Limb (tissue), 2 donors: ENCODE measurements at regions not wholly inside any gene's neighbourhood (a gene's known extent, or its start where the extent isn't known, plus 50 kb on each side); places are given as distances from the start of the nearest gene placed in this dataset.

ENCODE experiments used
- DNase-seq, 2 donors: peaks; one replicate each; pipeline ENCODE4 v3.0.0-alpha.2; 2016; ENCODE audit errors: extremely low spot score in 2 of 2

DNA sequence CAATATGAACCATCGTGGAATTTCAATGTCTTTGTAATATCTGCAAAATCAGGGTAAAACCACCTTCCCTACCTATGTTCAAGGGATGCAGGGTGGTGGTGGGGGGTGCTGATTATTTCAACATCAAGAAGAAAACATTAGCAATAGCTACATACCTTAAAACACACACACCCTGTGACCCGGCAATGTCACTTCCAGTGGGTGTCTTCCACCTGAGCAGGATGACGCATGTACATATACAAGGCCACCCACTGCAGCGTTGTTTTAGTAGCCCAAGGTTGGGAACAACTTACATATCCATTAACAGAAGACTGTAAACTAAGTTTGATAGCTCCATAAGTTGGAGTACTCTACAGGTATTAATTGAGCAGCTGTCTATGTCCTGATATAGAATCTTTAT, 62.6 kb upstream of the SIRPG start:
- DNase-seq, result no peak

DNA sequence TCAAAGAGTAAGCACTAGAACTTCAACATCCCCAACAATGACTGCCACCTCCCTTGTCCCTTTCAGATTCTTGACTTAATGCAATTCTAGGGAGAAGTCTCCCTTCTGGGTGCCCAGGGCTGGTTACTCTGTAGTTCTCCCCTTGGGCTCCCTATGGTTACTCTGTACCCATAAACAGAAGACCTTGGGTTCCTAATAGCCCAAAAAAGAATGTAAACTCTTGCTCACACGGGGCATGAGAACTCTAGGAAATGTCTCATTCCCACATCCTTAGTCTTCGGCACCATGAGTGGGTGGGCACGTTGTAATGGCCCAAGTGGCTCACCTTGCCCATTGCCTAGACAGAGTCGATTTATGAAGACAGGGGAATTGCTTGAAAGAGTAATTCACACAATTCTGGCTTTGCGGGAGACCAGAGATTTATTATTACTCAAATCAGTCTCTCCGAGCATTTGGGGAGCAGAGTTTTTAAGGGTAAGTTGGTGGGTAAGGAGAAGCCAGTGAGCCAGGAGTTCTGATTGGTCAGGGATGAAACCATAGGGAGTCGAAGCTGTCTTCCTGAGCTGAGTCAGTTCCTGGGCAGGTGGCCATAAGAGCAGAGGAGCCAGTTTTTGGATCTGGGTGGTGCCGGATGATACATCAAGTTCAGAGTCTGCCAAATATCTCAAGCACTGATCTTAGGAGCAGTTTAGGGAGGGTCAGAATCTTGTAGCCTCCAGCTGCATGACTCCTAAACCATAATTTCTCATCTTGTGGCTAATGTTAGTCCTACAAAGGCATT, 61.2 kb upstream of the SIRPG start:
- DNase-seq, result peak in 1 of 2 donors; percentile 4

DNA sequence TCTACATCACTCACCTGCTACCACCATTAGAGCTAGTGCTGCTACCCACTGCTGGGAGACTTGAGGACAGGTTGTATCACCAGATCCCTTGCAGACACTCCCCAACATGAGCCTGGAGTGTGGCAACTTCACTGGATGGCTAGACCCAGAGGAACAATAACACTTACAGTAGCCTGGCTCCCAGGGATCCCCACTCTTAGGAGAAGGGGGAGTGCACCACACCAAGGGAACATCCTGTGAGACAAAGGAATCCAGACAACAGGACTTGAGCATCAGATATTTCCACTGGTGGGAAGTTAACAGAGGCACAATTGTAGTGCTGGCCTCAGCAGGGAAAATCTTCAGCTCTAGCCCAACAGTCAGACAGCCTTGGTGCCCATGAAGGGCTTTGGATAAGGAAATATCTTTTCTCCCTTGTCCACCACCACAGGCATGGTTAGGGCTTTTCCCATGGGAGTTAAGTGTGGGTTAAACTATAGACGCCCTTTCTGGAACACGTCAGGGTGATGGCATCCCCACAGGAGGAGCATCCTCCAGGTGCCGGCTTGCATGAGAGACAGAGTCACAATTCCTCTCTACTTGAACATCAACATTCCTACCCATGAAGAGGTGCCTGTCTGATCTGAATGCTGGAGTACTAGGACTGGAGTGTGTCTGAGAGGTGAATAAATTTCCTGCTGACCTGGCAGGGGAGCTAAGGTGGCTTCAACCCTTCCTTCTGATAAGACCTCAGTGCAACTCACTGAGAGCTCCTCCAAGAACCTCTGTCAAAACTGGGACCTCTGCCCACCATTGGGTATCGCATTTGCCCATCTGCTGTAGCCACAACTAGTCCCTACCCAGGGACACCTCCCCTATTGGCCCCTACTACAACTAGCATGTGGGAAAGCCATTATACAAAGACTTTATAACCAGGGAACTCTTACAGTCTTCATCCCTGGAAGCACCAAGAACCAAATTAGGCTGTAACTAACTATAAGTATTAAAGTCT, 55.4 kb upstream of the SIRPG start:
- no peak for DNase-seq

DNA sequence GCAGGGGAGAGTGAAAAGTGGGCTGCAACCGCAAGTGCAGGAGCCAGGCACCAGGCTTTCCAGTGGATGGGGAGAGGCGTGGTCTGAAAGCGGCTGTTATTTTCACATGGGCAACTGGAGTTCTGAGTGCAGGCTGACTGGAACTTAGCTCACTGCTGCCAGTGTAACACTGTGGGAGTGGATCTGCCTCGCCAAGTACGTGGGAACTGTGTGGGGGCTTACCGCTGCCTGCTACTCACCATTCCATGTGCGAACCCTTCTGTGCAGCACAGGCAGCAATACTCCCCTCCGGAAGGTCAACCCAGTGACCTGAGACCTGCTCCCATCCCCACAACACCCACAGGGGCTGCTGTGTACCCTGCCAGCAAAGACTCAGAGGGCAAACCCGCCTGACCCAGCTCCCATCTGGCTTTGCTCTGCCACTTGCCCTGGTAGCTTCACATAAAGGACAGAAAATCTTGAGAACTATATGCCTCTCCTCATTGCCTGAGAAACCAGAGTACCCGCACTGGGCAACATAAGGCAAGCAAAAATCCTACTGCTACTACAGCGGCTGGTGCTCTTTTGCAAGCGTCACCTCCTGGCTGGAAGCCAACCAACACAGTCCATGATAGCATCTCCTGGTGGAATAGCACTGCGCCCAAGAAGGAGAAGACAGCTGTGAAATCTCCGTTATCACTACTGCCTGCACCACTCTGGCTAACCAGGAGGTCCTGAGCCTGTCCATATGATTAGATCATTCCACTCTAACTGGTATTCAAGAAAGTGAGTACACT, 54.4 kb upstream of the SIRPG start:
- no peak for DNase-seq

DNA sequence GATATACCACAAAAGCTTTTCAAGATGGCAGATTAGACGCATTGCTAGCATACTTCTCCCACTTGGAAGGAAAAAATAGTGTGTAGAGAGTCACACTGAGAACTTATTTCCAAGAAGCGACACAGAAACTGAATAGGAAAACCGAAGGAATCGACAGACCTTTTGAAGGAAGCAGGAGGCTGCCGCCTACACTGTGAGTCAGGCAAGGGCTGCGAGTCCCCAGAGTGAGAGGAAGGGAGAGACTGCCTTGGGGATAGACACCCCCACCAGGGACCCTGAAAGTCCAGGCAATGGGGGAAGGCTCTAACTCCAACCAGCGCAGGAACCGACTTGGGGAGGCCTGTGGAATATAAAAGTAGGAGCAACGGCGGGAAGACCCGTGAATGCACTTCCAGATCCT, 53.7 kb upstream of the SIRPG start:
- no peak for DNase-seq

DNA sequence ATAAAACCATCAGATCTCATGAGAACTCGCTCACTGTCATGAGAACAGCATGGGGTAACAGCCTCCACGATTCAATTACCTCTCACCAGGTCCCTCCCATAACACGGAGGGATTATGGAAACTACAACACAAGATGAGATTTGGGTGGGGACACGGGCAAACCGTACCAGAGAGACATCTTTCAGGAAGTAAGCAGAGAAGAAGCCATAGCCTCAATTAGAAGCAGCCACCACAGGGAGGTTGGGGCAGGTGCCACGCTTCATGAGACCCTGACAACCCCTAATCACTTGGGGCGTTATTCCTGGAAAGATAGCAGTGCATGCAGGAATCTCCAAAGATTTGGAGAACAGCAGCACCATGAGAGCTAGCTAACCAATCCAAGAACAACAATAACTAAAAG, 52.9 kb upstream of the SIRPG start:
- DNase-seq, result no peak

DNA sequence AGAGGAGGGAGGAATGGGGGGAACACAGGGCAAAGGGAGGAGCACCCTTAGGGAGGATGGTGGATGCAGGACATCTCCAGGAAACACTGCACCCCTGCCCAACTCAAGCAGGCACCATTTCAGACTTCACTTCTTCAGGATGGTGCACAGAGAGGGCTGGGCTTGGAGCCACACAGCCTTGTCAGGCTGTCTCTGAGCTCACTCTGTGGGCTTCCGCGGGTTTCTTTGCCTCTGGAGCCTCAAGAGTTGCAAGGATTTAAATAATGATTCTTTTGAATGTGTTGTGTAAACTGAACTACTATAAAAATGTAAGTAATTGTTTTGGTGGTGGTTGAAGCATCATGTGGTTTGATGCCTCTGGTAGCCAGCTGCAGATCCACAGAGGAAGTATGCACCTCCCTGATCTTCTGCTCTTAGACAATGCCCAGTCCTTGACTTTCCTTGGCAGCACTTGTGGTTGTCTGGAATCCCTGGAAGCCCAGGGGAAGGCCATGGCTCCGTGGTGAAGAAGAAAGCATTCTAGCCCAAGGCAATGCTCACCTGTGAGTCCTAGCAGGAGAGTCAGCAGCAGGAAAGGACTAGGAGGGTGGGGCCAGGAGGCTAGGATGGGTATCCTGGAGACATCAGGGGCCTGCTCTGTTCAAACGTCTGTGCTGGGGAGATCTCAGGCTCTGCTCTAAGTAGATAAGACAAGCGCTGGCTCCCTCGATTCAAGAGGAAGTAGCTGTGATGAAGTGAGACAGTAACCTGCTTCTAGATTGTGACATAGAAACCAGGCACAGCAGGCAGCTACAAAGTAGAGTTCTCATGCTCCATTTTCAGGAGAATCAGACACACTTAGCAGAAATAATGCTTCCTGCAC, 50.2 kb upstream of the SIRPG start:
- no peak for DNase-seq
